H9 (cell line): ENCODE measurements at regions not wholly inside any gene's neighbourhood (a gene's known extent, or its start where the extent isn't known, plus 50 kb on each side); places are given as distances from the start of the nearest gene placed in this dataset.

ENCODE experiments used
- DNase-seq: peaks from one replicate; pipeline ENCODE4 v3.0.0-alpha.2; 2017
- H2AFZ ChIP-seq: one replicate; pipeline ENCODE4 v1.6.1; 2013; ENCODE audit warnings: mild to moderate bottlenecking, low read length, control low read depth, moderate library complexity
- H2AK5ac ChIP-seq: 2 replicates; pipeline ENCODE4 v1.6.1; 2013; ENCODE audit warnings: low read length, control low read depth, mixed read lengths; ENCODE audit not compliant: insufficient read length
- H2BK120ac ChIP-seq: one replicate; pipeline ENCODE4 v1.6.1; 2013; ENCODE audit warnings: low read depth, mild to moderate bottlenecking, low read length, control low read depth, inconsistent platforms; ENCODE audit not compliant: poor library complexity, severe bottlenecking
- H2BK12ac ChIP-seq: 2 replicates; pipeline ENCODE4 v1.6.1; 2013; ENCODE audit warnings: low read length, control low read depth, mixed read lengths, low read depth; ENCODE audit not compliant: insufficient read length
- H2BK15ac ChIP-seq: 2 replicates; pipeline ENCODE4 v1.6.1; 2013; ENCODE audit warnings: low read depth, low read length, control low read depth
- H2BK20ac ChIP-seq: one replicate; pipeline ENCODE4 v1.6.1; 2013; ENCODE audit warnings: low read depth, mild to moderate bottlenecking, low read length, control low read depth, inconsistent platforms; ENCODE audit not compliant: poor library complexity, severe bottlenecking
- H2BK5ac ChIP-seq: 2 replicates; pipeline ENCODE4 v1.6.1; 2013; ENCODE audit warnings: low read length, control low read depth, mixed read lengths; ENCODE audit not compliant: insufficient read length
- H3K14ac ChIP-seq: 2 replicates; pipeline ENCODE4 v1.6.1; 2013; ENCODE audit warnings: low read length, control low read depth; ENCODE audit not compliant: insufficient read depth
- H3K18ac ChIP-seq: 2 replicates; pipeline ENCODE4 v1.6.1; 2013; ENCODE audit warnings: low read depth, mild to moderate bottlenecking, mixed read lengths, low read length, control low read depth; ENCODE audit not compliant: insufficient read length
- H3K23ac ChIP-seq: 2 replicates; pipeline ENCODE4 v1.6.1; 2013; ENCODE audit warnings: low read length, control low read depth, mixed read lengths, low read depth; ENCODE audit not compliant: insufficient read length
- H3K23me2 ChIP-seq: 2 replicates; pipeline ENCODE4 v1.6.1; 2013; ENCODE audit warnings: low read depth, mild to moderate bottlenecking, mixed read lengths, low read length, control low read depth; ENCODE audit not compliant: insufficient read length, poor library complexity, severe bottlenecking
- H3K27ac ChIP-seq: 2 replicates; pipeline ENCODE4 v1.5.1; 2013; ENCODE audit warnings: low read length, control low read depth, mixed read lengths, low read depth; ENCODE audit not compliant: insufficient read length
- H3K27me3 ChIP-seq: 2 replicates; pipeline ENCODE4 v1.6.1; 2013; ENCODE audit warnings: low read length, control low read depth, inconsistent platforms; ENCODE audit not compliant: insufficient read depth
- H3K4ac ChIP-seq: 2 replicates; pipeline ENCODE4 v1.6.1; 2013; ENCODE audit warnings: low read depth, mild to moderate bottlenecking, control low read depth, inconsistent platforms, low read length, moderate library complexity
- H3K4me1 ChIP-seq: 2 replicates; pipeline ENCODE4 v1.6.1; 2013; ENCODE audit warnings: low read length, control low read depth, inconsistent platforms; ENCODE audit not compliant: insufficient read depth
- H3K4me2 ChIP-seq: 2 replicates; pipeline ENCODE4 v1.6.1; 2013; ENCODE audit warnings: low read length, control low read depth, mixed read lengths; ENCODE audit not compliant: insufficient read length, insufficient read depth
- H3K56ac ChIP-seq: 2 replicates; pipeline ENCODE4 v1.6.1; 2013; ENCODE audit warnings: low read depth, mild to moderate bottlenecking, mixed read lengths, low read length, control low read depth; ENCODE audit not compliant: insufficient read length
- H3K79me1 ChIP-seq: 2 replicates; pipeline ENCODE4 v1.6.1; 2013; ENCODE audit warnings: low read depth, mild to moderate bottlenecking, moderate library complexity, low read length, control low read depth, inconsistent platforms; ENCODE audit not compliant: insufficient read depth, poor library complexity, severe bottlenecking
- H3K79me2 ChIP-seq: 2 replicates; pipeline ENCODE4 v1.6.1; 2013; ENCODE audit warnings: low read length, control low read depth, inconsistent platforms; ENCODE audit not compliant: insufficient read depth
- H3K9ac ChIP-seq: 2 replicates; pipeline ENCODE4 v1.6.1; 2013; ENCODE audit warnings: low read length, control low read depth, mixed read lengths; ENCODE audit not compliant: insufficient read length; ENCODE audit errors: extremely low read depth
- H3K9me3 ChIP-seq: one replicate; pipeline ENCODE4 v1.6.1; 2013; ENCODE audit warnings: low read depth, low read length, inconsistent platforms; ENCODE audit not compliant: control insufficient read depth
- H3T11ph ChIP-seq: one replicate; pipeline ENCODE4 v1.6.1; 2013; ENCODE audit warnings: mild to moderate bottlenecking, low read length, control low read depth, inconsistent platforms
- H4K20me1 ChIP-seq: one replicate; pipeline ENCODE4 v1.6.1; 2013; ENCODE audit not compliant: control insufficient read depth, insufficient read length, insufficient read depth
- H4K5ac ChIP-seq: 2 replicates; pipeline ENCODE4 v1.6.1; 2013; ENCODE audit warnings: low read depth, mild to moderate bottlenecking, mixed read lengths, low read length, control low read depth; ENCODE audit not compliant: insufficient read length
- H4K8ac ChIP-seq: replicated peaks from 2 replicates; pipeline ENCODE4 v1.6.1; 2013; ENCODE audit warnings: low read length, control low read depth, mixed read lengths, low read depth; ENCODE audit not compliant: insufficient read length
- H4K91ac ChIP-seq: 2 replicates; pipeline ENCODE4 v1.6.1; 2013; ENCODE audit warnings: low read depth, mild to moderate bottlenecking, moderate library complexity, mixed read lengths, low read length, control low read depth; ENCODE audit not compliant: insufficient read length
- H3K27ac Mint-ChIP-seq, 3 experiments: 2 replicates in 2 of 3; 3 replicates in 1 of 3; pipeline ENCODE4 v1.8.0; 2020 to 2021; ENCODE audit warnings: mixed read lengths in 3 of 3, mild to moderate bottlenecking in 1 of 3, moderate library complexity in 1 of 3
- H3K27me3 Mint-ChIP-seq: 2 replicates; pipeline ENCODE4 v1.8.0; 2021; ENCODE audit warnings: low read depth, mild to moderate bottlenecking, moderate library complexity, mixed read lengths
- H3K36me3 Mint-ChIP-seq, 3 experiments: 2 replicates in 2 of 3; 3 replicates in 1 of 3; pipeline ENCODE4 v1.8.0; 2020 to 2021; ENCODE audit warnings: low read depth in 3 of 3, mixed read lengths in 3 of 3; ENCODE audit not compliant: insufficient read depth in 1 of 3
- H3K4me1 Mint-ChIP-seq, 2 experiments: 2 replicates each; pipeline ENCODE4 v1.8.0; 2020; ENCODE audit warnings: mixed read lengths in 2 of 2
- H3K4me3 Mint-ChIP-seq, 2 experiments: 2 replicates in 1 of 2; 3 replicates in 1 of 2; pipeline ENCODE4 v1.8.0; 2020 to 2021; ENCODE audit warnings: mild to moderate bottlenecking in 2 of 2, mixed read lengths in 2 of 2, moderate library complexity in 1 of 2
- H3K9me3 Mint-ChIP-seq, 2 experiments: 2 replicates in 1 of 2; 3 replicates in 1 of 2; pipeline ENCODE4 v1.8.0; 2020; ENCODE audit warnings: mild to moderate bottlenecking in 2 of 2, mixed read lengths in 2 of 2, moderate library complexity in 1 of 2
- WGBS: extraction: QIAGEN DNeasy Blood & Tissue Kit; methylation state at CpG from one replicate; pipeline ENCODE4 v1.1.7; 2013; ENCODE audit warnings: missing lambda C conversion rate, low lambda C conversion rate, mixed read lengths; ENCODE audit not compliant: insufficient read length; ENCODE audit errors: extremely low coverage; 5-methylcytosine and 5-hydroxymethylcytosine counted together
- TF ChIP-seq, protein P1 (sequence below): fragments of 200-600 bp; sonication (generic); conservative IDR thresholded peaks from 3 replicates; pipeline ENCODE4 v1.8.0; 2021; ENCODE audit warnings: antibody characterized with exemption, mild to moderate bottlenecking

DNA sequence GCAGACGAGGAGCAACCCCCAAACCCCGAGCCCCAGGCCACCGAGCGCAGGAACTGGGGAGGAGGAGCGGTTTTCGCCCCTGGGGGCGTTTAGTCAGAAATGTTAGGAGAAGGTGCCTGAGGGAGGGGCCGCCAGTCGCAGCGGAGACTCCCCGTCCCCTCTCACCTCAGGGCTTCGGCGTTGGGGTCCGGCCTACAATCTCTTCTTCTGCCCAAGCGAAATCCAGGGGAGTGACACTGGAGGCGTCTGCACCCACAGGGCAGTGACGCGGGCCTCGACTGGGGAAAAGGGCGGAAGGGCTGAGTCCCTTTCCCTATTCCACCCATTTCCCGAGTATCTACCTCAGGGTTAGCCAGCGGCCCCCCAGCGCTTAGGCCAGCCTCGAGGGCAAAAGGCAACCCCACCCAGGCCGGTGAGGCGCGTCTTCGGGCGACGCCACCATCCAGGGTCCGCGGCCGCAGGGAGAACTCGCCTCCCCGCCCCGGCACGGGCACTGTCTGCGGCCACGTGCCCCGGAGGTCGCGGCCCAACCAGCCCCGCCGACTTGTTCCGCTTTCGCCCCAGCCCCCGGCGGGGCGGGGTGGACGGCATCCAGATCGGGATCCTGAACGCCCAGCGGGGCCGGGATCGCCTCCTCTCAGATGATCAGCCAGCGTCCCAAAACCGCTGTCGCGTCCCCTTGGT lies 118.7 kb upstream of the BARHL2 start:
- no peak overlapping the region for H3K9ac ChIP-seq
- H3K9me3 Mint-ChIP-seq, result no peaks in the 10 kb centered on the region; a peak in 3 of 5 replicates

More for the DNA sequence above, 118.7 kb upstream of the BARHL2 start:
- Mint-ChIP-seq H3K4me3 (peak overlapping the region; percentile 60 to 73), H3K36me3 (no peaks in the 10 kb centered on the region; a peak in 1 of 7 replicates), H3K27me3 (peaks cover 90% of the 10 kb centered on the region), H3K4me1 (peaks cover 60 to 64% of the 10 kb centered on the region in 2 experiments), H3K27ac (no peak overlapping the region)
- Histone ChIP-seq H3K56ac (no peak overlapping the region), H3K4me1 (peaks cover 12% of the 10 kb centered on the region; the same call in 1 of the 2 replicates), H2BK15ac (no peak overlapping the region), H4K20me1 (no peaks in the 10 kb centered on the region), H2AFZ (no peak overlapping the region), H3K27me3 (peaks cover 77% of the 10 kb centered on the region), H3K14ac (no peak overlapping the region), H4K8ac (no peak overlapping the region), H3K9me3 (no peaks in the 10 kb centered on the region), H3K27ac (no peak overlapping the region), H3T11ph (no peak overlapping the region), H3K4me2 (peak overlapping the region; percentile 50), H3K79me1 (no peaks in the 10 kb centered on the region), H2AK5ac (no peak overlapping the region), H3K4ac (no peak overlapping the region), H2BK20ac (no peak overlapping the region), H2BK5ac (no peak overlapping the region), H3K23me2 (peaks cover 6% of the 10 kb centered on the region), H2BK12ac (no peak overlapping the region), H4K91ac (no peak overlapping the region), H4K5ac (no peak overlapping the region), H3K18ac (no peak overlapping the region), H3K23ac (no peak overlapping the region), H3K79me2 (no peaks in the 10 kb centered on the region), H2BK120ac (no peak overlapping the region)
- TF ChIP-seq, protein P1, sequence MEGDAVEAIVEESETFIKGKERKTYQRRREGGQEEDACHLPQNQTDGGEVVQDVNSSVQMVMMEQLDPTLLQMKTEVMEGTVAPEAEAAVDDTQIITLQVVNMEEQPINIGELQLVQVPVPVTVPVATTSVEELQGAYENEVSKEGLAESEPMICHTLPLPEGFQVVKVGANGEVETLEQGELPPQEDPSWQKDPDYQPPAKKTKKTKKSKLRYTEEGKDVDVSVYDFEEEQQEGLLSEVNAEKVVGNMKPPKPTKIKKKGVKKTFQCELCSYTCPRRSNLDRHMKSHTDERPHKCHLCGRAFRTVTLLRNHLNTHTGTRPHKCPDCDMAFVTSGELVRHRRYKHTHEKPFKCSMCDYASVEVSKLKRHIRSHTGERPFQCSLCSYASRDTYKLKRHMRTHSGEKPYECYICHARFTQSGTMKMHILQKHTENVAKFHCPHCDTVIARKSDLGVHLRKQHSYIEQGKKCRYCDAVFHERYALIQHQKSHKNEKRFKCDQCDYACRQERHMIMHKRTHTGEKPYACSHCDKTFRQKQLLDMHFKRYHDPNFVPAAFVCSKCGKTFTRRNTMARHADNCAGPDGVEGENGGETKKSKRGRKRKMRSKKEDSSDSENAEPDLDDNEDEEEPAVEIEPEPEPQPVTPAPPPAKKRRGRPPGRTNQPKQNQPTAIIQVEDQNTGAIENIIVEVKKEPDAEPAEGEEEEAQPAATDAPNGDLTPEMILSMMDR, result 0 out of 3 replicates have a peak, but pooled peaks have one; percentile 12
- DNase-seq, result peak; percentile 67
- WGBS, result no CpG with 5 or more reads among the region's 59 CpGs
